OCI-LY1 (cell line): ENCODE measurements at regions not wholly inside any gene's neighbourhood (a gene's known extent, or its start where the extent isn't known, plus 50 kb on each side); places are given as distances from the start of the nearest gene placed in this dataset.

Source experiments
- H2AFZ ChIP-seq: fragments of 200-600 bp; sonication (generic), shearing (Covaris generic); 2 replicates; pipeline ENCODE4 v1.6.0; 2014; ENCODE audit warnings: antibody characterized with exemption, mild to moderate bottlenecking, low read length
- H3F3A ChIP-seq: fragments of 200-600 bp; sonication (generic), shearing (Covaris generic); 2 replicates; pipeline ENCODE4 v1.6.0; 2014; ENCODE audit warnings: mild to moderate bottlenecking, antibody characterized with exemption, low read length, moderate library complexity; ENCODE audit not compliant: insufficient read depth
- H3K27ac ChIP-seq: fragments of 200-600 bp; sonication (generic); 2 replicates; pipeline ENCODE4 v1.5.1; 2014; ENCODE audit warnings: low read length, mixed run types, mild to moderate bottlenecking, low read depth; ENCODE audit not compliant: poor library complexity, severe bottlenecking
- H3K27me3 ChIP-seq: fragments of 200-600 bp; sonication (generic); 2 replicates; pipeline ENCODE4 v1.6.0; 2014; ENCODE audit warnings: antibody characterized with exemption, mild to moderate bottlenecking, low read length, moderate library complexity; ENCODE audit not compliant: insufficient read depth
- H3K36me3 ChIP-seq: fragments of 200-600 bp; sonication (generic); 2 replicates; pipeline ENCODE4 v1.6.1; 2014; ENCODE audit warnings: mild to moderate bottlenecking, antibody characterized with exemption, low read length, moderate library complexity, mixed read lengths; ENCODE audit not compliant: insufficient read depth
- H3K4me1 ChIP-seq: fragments of 200-600 bp; sonication (generic); 2 replicates; pipeline ENCODE4 v1.5.1; 2014; ENCODE audit warnings: mild to moderate bottlenecking, low read length, moderate library complexity; ENCODE audit not compliant: insufficient read depth, severe bottlenecking
- H3K4me2 ChIP-seq: fragments of 200-600 bp; sonication (generic), shearing (Covaris generic); 2 replicates; pipeline ENCODE4 v1.6.1; 2014; ENCODE audit warnings: low read length
- H3K4me3 ChIP-seq: fragments of 200-600 bp; sonication (generic); 2 replicates; pipeline ENCODE4 v1.5.1; 2014; ENCODE audit warnings: low read length, low read depth, mild to moderate bottlenecking, mixed read lengths; ENCODE audit not compliant: poor library complexity, severe bottlenecking
- H3K79me2 ChIP-seq: fragments of 200-600 bp; shearing (Covaris generic); 2 replicates; pipeline ENCODE4 v1.6.1; 2016; ENCODE audit warnings: mixed run types, low read length, mixed read lengths; ENCODE audit not compliant: insufficient read depth
- H3K9ac ChIP-seq: fragments of 200-600 bp; sonication (generic), shearing (Covaris generic); 2 replicates; pipeline ENCODE4 v1.6.1; 2014; ENCODE audit warnings: mild to moderate bottlenecking, low read length, mixed read lengths
- H3K9me2 ChIP-seq: fragments of 200-600 bp; sonication (generic), shearing (Covaris generic); 2 replicates; pipeline ENCODE4 v1.6.1; 2014; ENCODE audit warnings: low read depth, mild to moderate bottlenecking, low read length, mixed read lengths
- H3K9me3 ChIP-seq: fragments of 200-600 bp; shearing (Covaris generic); 2 replicates; pipeline ENCODE4 v1.6.1; 2014; ENCODE audit warnings: low read length, mixed read lengths
- H4K20me1 ChIP-seq: fragments of 200-600 bp; sonication (generic), shearing (Covaris generic); 2 replicates; pipeline ENCODE4 v1.6.0; 2016; ENCODE audit warnings: mild to moderate bottlenecking, low read length; ENCODE audit not compliant: insufficient read depth
- CTCF ChIP-seq: fragments of 200-600 bp; sonication (generic), shearing (Covaris generic); IDR thresholded peaks from 2 replicates; pipeline ENCODE4 v1.5.1; 2017; ENCODE audit warnings: mild to moderate bottlenecking, antibody characterized with exemption, low read length, moderate library complexity, mixed read lengths
- EZH2 ChIP-seq: fragments of 200-600 bp; sonication (generic), shearing (Covaris generic); IDR thresholded peaks from 2 replicates; pipeline ENCODE4 v1.8.0; 2017; ENCODE audit warnings: borderline replicate concordance, mixed run types, mild to moderate bottlenecking, antibody characterized with exemption, low read length, moderate library complexity, mixed read lengths

GRCh38 chrX:20665481-20665880, 398.8 kb upstream of the RPS6KA3 start:
- no peak overlapping the region for H3K9ac ChIP-seq
- H3K27ac ChIP-seq: no peak overlapping the region
- no peak overlapping the region for H2AFZ ChIP-seq
- H3K36me3 ChIP-seq: no peaks in the 10 kb centered on the region
- no peak for TF ChIP-seq CTCF
- no peak for TF ChIP-seq EZH2
- H3K9me2 ChIP-seq: no peaks in the 10 kb centered on the region
- H3K4me2 ChIP-seq: no peak overlapping the region
- H3K27me3 ChIP-seq: no peaks in the 10 kb centered on the region
- H3K9me3 ChIP-seq: no peaks in the 10 kb centered on the region
- no peak overlapping the region for H3K4me3 ChIP-seq
- no peaks in the 10 kb centered on the region for H4K20me1 ChIP-seq
- no peaks in the 10 kb centered on the region for H3F3A ChIP-seq
- H3K4me1 ChIP-seq: no peaks in the 10 kb centered on the region
- H3K79me2 ChIP-seq: no peaks in the 10 kb centered on the region

- Histone ChIP-seq H3K27me3 (no peaks in the 10 kb centered on the region), H3K27ac (no peak overlapping the region), H2AFZ (no peak overlapping the region), H3K79me2 (no peaks in the 10 kb centered on the region), H3K4me2 (no peak overlapping the region), H3K9ac (no peak overlapping the region), H4K20me1 (no peaks in the 10 kb centered on the region), H3K4me1 (no peaks in the 10 kb centered on the region), H3K9me2 (no peaks in the 10 kb centered on the region), H3K36me3 (no peaks in the 10 kb centered on the region), H3F3A (no peaks in the 10 kb centered on the region), H3K9me3 (no peaks in the 10 kb centered on the region), H3K4me3 (no peak overlapping the region)
- TF ChIP-seq CTCF (no peak), EZH2 (no peak)
Measured at GRCh38 chrX:20664774-20665173, 398.1 kb upstream of the RPS6KA3 start.

- H3K36me3 ChIP-seq: no peaks in the 10 kb centered on the region
- no peaks in the 10 kb centered on the region for H3K27me3 ChIP-seq
- H4K20me1 ChIP-seq: no peaks in the 10 kb centered on the region
- H3K27ac ChIP-seq: no peak overlapping the region
- no peak overlapping the region for H3K4me3 ChIP-seq
- TF ChIP-seq CTCF (no peak), EZH2 (no peak)
- H2AFZ ChIP-seq: no peak overlapping the region
- H3K9ac ChIP-seq: no peak overlapping the region
- H3F3A ChIP-seq: no peaks in the 10 kb centered on the region
- H3K9me2 ChIP-seq: no peaks in the 10 kb centered on the region
- no peak overlapping the region for H3K4me2 ChIP-seq
- H3K4me1 ChIP-seq: no peaks in the 10 kb centered on the region
- H3K9me3 ChIP-seq: no peaks in the 10 kb centered on the region
- no peaks in the 10 kb centered on the region for H3K79me2 ChIP-seq
Measured at GRCh38 chrX:20664131-20664530, 397.4 kb upstream of the RPS6KA3 start.
